H9 (cell line): ENCODE measurements at regions not wholly inside any gene's neighbourhood (a gene's known extent, or its start where the extent isn't known, plus 50 kb on each side); places are given as distances from the start of the nearest gene placed in this dataset.

ENCODE experiments used
- DNase-seq: peaks from one replicate; pipeline ENCODE4 v3.0.0-alpha.2; 2017
- H2AFZ ChIP-seq: one replicate; pipeline ENCODE4 v1.6.1; 2013; ENCODE audit warnings: mild to moderate bottlenecking, low read length, control low read depth, moderate library complexity
- H2AK5ac ChIP-seq: 2 replicates; pipeline ENCODE4 v1.6.1; 2013; ENCODE audit warnings: low read length, control low read depth, mixed read lengths; ENCODE audit not compliant: insufficient read length
- H2BK120ac ChIP-seq: one replicate; pipeline ENCODE4 v1.6.1; 2013; ENCODE audit warnings: low read depth, mild to moderate bottlenecking, low read length, control low read depth, inconsistent platforms; ENCODE audit not compliant: poor library complexity, severe bottlenecking
- H2BK12ac ChIP-seq: 2 replicates; pipeline ENCODE4 v1.6.1; 2013; ENCODE audit warnings: low read length, control low read depth, mixed read lengths, low read depth; ENCODE audit not compliant: insufficient read length
- H2BK15ac ChIP-seq: 2 replicates; pipeline ENCODE4 v1.6.1; 2013; ENCODE audit warnings: low read depth, low read length, control low read depth
- H2BK20ac ChIP-seq: one replicate; pipeline ENCODE4 v1.6.1; 2013; ENCODE audit warnings: low read depth, mild to moderate bottlenecking, low read length, control low read depth, inconsistent platforms; ENCODE audit not compliant: poor library complexity, severe bottlenecking
- H2BK5ac ChIP-seq: 2 replicates; pipeline ENCODE4 v1.6.1; 2013; ENCODE audit warnings: low read length, control low read depth, mixed read lengths; ENCODE audit not compliant: insufficient read length
- H3K14ac ChIP-seq: 2 replicates; pipeline ENCODE4 v1.6.1; 2013; ENCODE audit warnings: low read length, control low read depth; ENCODE audit not compliant: insufficient read depth
- H3K18ac ChIP-seq: 2 replicates; pipeline ENCODE4 v1.6.1; 2013; ENCODE audit warnings: low read depth, mild to moderate bottlenecking, mixed read lengths, low read length, control low read depth; ENCODE audit not compliant: insufficient read length
- H3K23ac ChIP-seq: 2 replicates; pipeline ENCODE4 v1.6.1; 2013; ENCODE audit warnings: low read length, control low read depth, mixed read lengths, low read depth; ENCODE audit not compliant: insufficient read length
- H3K23me2 ChIP-seq: 2 replicates; pipeline ENCODE4 v1.6.1; 2013; ENCODE audit warnings: low read depth, mild to moderate bottlenecking, mixed read lengths, low read length, control low read depth; ENCODE audit not compliant: insufficient read length, poor library complexity, severe bottlenecking
- H3K27ac ChIP-seq: 2 replicates; pipeline ENCODE4 v1.5.1; 2013; ENCODE audit warnings: low read length, control low read depth, mixed read lengths, low read depth; ENCODE audit not compliant: insufficient read length
- H3K27me3 ChIP-seq: 2 replicates; pipeline ENCODE4 v1.6.1; 2013; ENCODE audit warnings: low read length, control low read depth, inconsistent platforms; ENCODE audit not compliant: insufficient read depth
- H3K4ac ChIP-seq: 2 replicates; pipeline ENCODE4 v1.6.1; 2013; ENCODE audit warnings: low read depth, mild to moderate bottlenecking, control low read depth, inconsistent platforms, low read length, moderate library complexity
- H3K4me1 ChIP-seq: 2 replicates; pipeline ENCODE4 v1.6.1; 2013; ENCODE audit warnings: low read length, control low read depth, inconsistent platforms; ENCODE audit not compliant: insufficient read depth
- H3K4me2 ChIP-seq: 2 replicates; pipeline ENCODE4 v1.6.1; 2013; ENCODE audit warnings: low read length, control low read depth, mixed read lengths; ENCODE audit not compliant: insufficient read length, insufficient read depth
- H3K56ac ChIP-seq: 2 replicates; pipeline ENCODE4 v1.6.1; 2013; ENCODE audit warnings: low read depth, mild to moderate bottlenecking, mixed read lengths, low read length, control low read depth; ENCODE audit not compliant: insufficient read length
- H3K79me1 ChIP-seq: 2 replicates; pipeline ENCODE4 v1.6.1; 2013; ENCODE audit warnings: low read depth, mild to moderate bottlenecking, moderate library complexity, low read length, control low read depth, inconsistent platforms; ENCODE audit not compliant: insufficient read depth, poor library complexity, severe bottlenecking
- H3K79me2 ChIP-seq: 2 replicates; pipeline ENCODE4 v1.6.1; 2013; ENCODE audit warnings: low read length, control low read depth, inconsistent platforms; ENCODE audit not compliant: insufficient read depth
- H3K9ac ChIP-seq: 2 replicates; pipeline ENCODE4 v1.6.1; 2013; ENCODE audit warnings: low read length, control low read depth, mixed read lengths; ENCODE audit not compliant: insufficient read length; ENCODE audit errors: extremely low read depth
- H3K9me3 ChIP-seq: one replicate; pipeline ENCODE4 v1.6.1; 2013; ENCODE audit warnings: low read depth, low read length, inconsistent platforms; ENCODE audit not compliant: control insufficient read depth
- H3T11ph ChIP-seq: one replicate; pipeline ENCODE4 v1.6.1; 2013; ENCODE audit warnings: mild to moderate bottlenecking, low read length, control low read depth, inconsistent platforms
- H4K20me1 ChIP-seq: one replicate; pipeline ENCODE4 v1.6.1; 2013; ENCODE audit not compliant: control insufficient read depth, insufficient read length, insufficient read depth
- H4K5ac ChIP-seq: 2 replicates; pipeline ENCODE4 v1.6.1; 2013; ENCODE audit warnings: low read depth, mild to moderate bottlenecking, mixed read lengths, low read length, control low read depth; ENCODE audit not compliant: insufficient read length
- H4K8ac ChIP-seq: replicated peaks from 2 replicates; pipeline ENCODE4 v1.6.1; 2013; ENCODE audit warnings: low read length, control low read depth, mixed read lengths, low read depth; ENCODE audit not compliant: insufficient read length
- H4K91ac ChIP-seq: 2 replicates; pipeline ENCODE4 v1.6.1; 2013; ENCODE audit warnings: low read depth, mild to moderate bottlenecking, moderate library complexity, mixed read lengths, low read length, control low read depth; ENCODE audit not compliant: insufficient read length
- H3K27ac Mint-ChIP-seq, 3 experiments: 2 replicates in 2 of 3; 3 replicates in 1 of 3; pipeline ENCODE4 v1.8.0; 2020 to 2021; ENCODE audit warnings: mixed read lengths in 3 of 3, mild to moderate bottlenecking in 1 of 3, moderate library complexity in 1 of 3
- H3K27me3 Mint-ChIP-seq: 2 replicates; pipeline ENCODE4 v1.8.0; 2021; ENCODE audit warnings: low read depth, mild to moderate bottlenecking, moderate library complexity, mixed read lengths
- H3K36me3 Mint-ChIP-seq, 3 experiments: 2 replicates in 2 of 3; 3 replicates in 1 of 3; pipeline ENCODE4 v1.8.0; 2020 to 2021; ENCODE audit warnings: low read depth in 3 of 3, mixed read lengths in 3 of 3; ENCODE audit not compliant: insufficient read depth in 1 of 3
- H3K4me1 Mint-ChIP-seq, 2 experiments: 2 replicates each; pipeline ENCODE4 v1.8.0; 2020; ENCODE audit warnings: mixed read lengths in 2 of 2
- H3K4me3 Mint-ChIP-seq, 2 experiments: 2 replicates in 1 of 2; 3 replicates in 1 of 2; pipeline ENCODE4 v1.8.0; 2020 to 2021; ENCODE audit warnings: mild to moderate bottlenecking in 2 of 2, mixed read lengths in 2 of 2, moderate library complexity in 1 of 2
- H3K9me3 Mint-ChIP-seq, 2 experiments: 2 replicates in 1 of 2; 3 replicates in 1 of 2; pipeline ENCODE4 v1.8.0; 2020; ENCODE audit warnings: mild to moderate bottlenecking in 2 of 2, mixed read lengths in 2 of 2, moderate library complexity in 1 of 2
- CTCF ChIP-seq: fragments of 200-600 bp; sonication (generic); conservative IDR thresholded peaks from 3 replicates; pipeline ENCODE4 v1.8.0; 2021; ENCODE audit warnings: antibody characterized with exemption, mild to moderate bottlenecking
- WGBS: extraction: QIAGEN DNeasy Blood & Tissue Kit; methylation state at CpG from one replicate; pipeline ENCODE4 v1.1.7; 2013; ENCODE audit warnings: missing lambda C conversion rate, low lambda C conversion rate, mixed read lengths; ENCODE audit not compliant: insufficient read length; ENCODE audit errors: extremely low coverage; 5-methylcytosine and 5-hydroxymethylcytosine counted together

DNA sequence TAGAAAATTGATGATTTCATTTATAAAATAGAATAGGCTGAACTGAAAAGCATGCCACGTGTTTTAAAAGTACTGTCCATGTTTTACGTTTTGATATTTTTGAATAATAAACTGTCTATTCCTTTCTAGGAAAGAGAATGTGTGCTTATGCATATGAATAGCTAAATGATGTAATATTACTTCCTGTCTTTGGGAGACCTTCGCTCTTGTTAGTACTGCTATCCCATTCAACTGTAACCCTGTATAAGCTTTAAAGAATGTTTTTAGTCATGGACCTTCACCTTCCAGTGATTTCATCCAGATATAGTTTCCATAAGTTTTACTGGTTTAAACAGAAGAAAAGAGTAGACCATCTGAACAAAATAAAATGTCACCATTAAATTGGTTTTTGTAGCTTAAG, 274.4 kb upstream of the SEMA3A start:
- Mint-ChIP-seq H3K27ac (0 out of 7 replicates have a peak overlapping the region, but pooled peaks of 1 of the 3 experiments have one; percentile 32), H3K4me1 (peaks cover 0 to 3% of the 10 kb centered on the region in 2 experiments; a peak in 1 of 4 replicates), H3K36me3 (no peaks in the 10 kb centered on the region; a peak in 1 of 7 replicates), H3K27me3 (no peaks in the 10 kb centered on the region), H3K9me3 (no peaks in the 10 kb centered on the region), H3K4me3 (no peak overlapping the region)
- no peak overlapping the region for H3K23ac ChIP-seq
- no peak overlapping the region for H2BK20ac ChIP-seq
- H4K5ac ChIP-seq, result no peak overlapping the region
- no peak overlapping the region for H2AK5ac ChIP-seq
- no peaks in the 10 kb centered on the region for H3K79me2 ChIP-seq
- H3K9me3 ChIP-seq, result no peaks in the 10 kb centered on the region
- no peak for TF ChIP-seq CTCF
- H3K4me2 ChIP-seq, result no peak overlapping the region
- H3K9ac ChIP-seq, result no peak overlapping the region
- no peak overlapping the region for H3K56ac ChIP-seq
- H2BK15ac ChIP-seq, result no peak overlapping the region
- H3K79me1 ChIP-seq, result no peaks in the 10 kb centered on the region
- no peak overlapping the region for H2BK12ac ChIP-seq
- no peak overlapping the region for H3T11ph ChIP-seq
- H3K27ac ChIP-seq, result no peak overlapping the region
- no CpG with 5 or more reads among the region's 3 CpGs for WGBS
- no peak overlapping the region for H4K91ac ChIP-seq
- no peak overlapping the region for H3K4ac ChIP-seq
- H3K4me1 ChIP-seq, result no peaks in the 10 kb centered on the region
- H3K18ac ChIP-seq, result no peak overlapping the region
- H2AFZ ChIP-seq, result no peak overlapping the region
- no peak overlapping the region for H4K8ac ChIP-seq
- no peak for DNase-seq
- H2BK5ac ChIP-seq, result no peak overlapping the region
- no peak overlapping the region for H3K14ac ChIP-seq
- H4K20me1 ChIP-seq, result no peaks in the 10 kb centered on the region
- no peak overlapping the region for H2BK120ac ChIP-seq
- H3K23me2 ChIP-seq, result no peaks in the 10 kb centered on the region
- no peaks in the 10 kb centered on the region for H3K27me3 ChIP-seq
